Tibial nerve (tissue), 4 donors: ENCODE measurements at regions not wholly inside any gene's neighbourhood (a gene's known extent, or its start where the extent isn't known, plus 50 kb on each side); places are given as distances from the start of the nearest gene placed in this dataset.

Experiments
- DNase-seq, 2 donors: peaks; one replicate each; pipeline ENCODE4 v3.0.0-alpha.2; 2019; ENCODE audit warnings: low spot score in 2 of 2
- H3K27ac ChIP-seq, 4 donors: fragments of 200-600 bp; sonication (generic) in 3 of 4; one replicate each; pipeline ENCODE4 v1.5.1; 2017 to 2019; ENCODE audit warnings: mild to moderate bottlenecking in 1 of 4
- H3K27me3 ChIP-seq, 2 donors: fragments of 200-600 bp; sonication (generic) in 1 of 2; one replicate each; pipeline versions ENCODE4 v1.5.1 to v1.6.0; 2017 to 2019
- H3K36me3 ChIP-seq, 3 donors: fragments of 200-600 bp; sonication (generic); one replicate each; pipeline ENCODE4 v1.5.1; 2018 to 2019
- H3K4me1 ChIP-seq, 4 donors: fragments of 200-600 bp; sonication (generic) in 3 of 4; one replicate each; pipeline ENCODE4 v1.5.1; 2017 to 2019
- H3K4me3 ChIP-seq, 4 donors: fragments of 200-600 bp; sonication (generic) in 3 of 4; one replicate each; pipeline ENCODE4 v1.5.1; 2017 to 2019; ENCODE audit warnings: mild to moderate bottlenecking in 1 of 4, moderate library complexity in 1 of 4
- H3K9me3 ChIP-seq, 4 donors: fragments of 200-600 bp; sonication (generic) in 3 of 4; one replicate each; pipeline ENCODE4 v1.5.1; 2017 to 2019
- CTCF ChIP-seq, 5 experiments: fragments of 200-600 bp in 3 of 5; fragments of 450-650 bp in 2 of 5; sonication (generic) in 3 of 5; IDR thresholded peaks; one replicate each; pipeline ENCODE4 v1.5.1; 2016 to 2019; ENCODE audit warnings: antibody characterized with exemption in 5 of 5, mild to moderate bottlenecking in 3 of 5, moderate library complexity in 2 of 5
- EP300 ChIP-seq, 2 donors: sonication (generic); formaldehyde crosslinking; IDR thresholded peaks; one replicate each; pipeline ENCODE4 v1.6.1; 2017; ENCODE audit warnings: antibody characterized with exemption in 2 of 2, mild to moderate bottlenecking in 1 of 2
- POLR2A ChIP-seq, 2 donors: fragments of 450-650 bp; IDR thresholded peaks; one replicate each; pipeline ENCODE4 v1.6.1; 2017; ENCODE audit warnings: antibody characterized with exemption in 2 of 2, mild to moderate bottlenecking in 2 of 2, moderate library complexity in 2 of 2
- WGBS, 2 donors: methylation state at CpG; one replicate each; pipeline ENCODE4 v1.1.5; 2018; 5-methylcytosine and 5-hydroxymethylcytosine counted together

DNA sequence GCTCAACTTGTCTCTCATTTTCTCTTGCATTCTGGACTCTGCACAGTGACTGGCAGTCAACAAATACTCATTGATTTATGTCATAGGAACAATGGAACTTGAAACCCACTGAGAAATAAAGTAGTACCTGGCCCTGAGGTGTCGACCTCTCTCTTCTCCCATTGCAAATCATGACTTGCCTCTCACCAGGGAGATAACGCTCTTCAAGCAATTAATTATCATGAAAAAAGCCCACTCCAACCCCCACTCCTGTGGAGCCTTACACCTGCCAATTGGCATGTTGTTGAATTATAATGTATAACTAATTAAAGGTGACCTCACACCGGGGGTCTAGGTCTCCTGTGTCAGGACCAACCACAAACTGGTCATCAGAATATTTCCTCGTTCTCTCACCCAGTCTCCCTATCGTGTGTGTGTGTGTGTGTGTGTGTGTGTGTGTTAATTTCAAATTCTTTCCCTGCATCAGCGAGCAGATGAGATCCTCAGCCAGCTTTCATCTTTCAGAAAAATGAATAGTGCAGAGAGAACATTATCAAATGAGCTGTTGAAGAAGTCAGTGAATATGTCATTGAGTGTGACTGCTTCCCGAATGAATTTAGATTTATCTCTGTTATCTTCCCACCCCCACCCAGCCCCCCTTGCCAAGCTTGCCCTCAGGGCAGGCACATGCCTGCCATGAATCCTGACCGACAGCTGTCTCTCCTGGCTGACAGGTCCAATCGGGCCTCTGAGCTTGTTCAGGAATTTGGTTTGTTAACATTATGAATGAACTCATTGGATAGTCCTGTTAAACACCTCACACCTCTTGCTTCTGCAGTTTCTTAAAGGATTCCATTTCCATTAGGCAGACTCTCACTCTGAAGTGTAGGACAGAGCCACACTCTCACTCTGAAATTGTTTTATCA is 357.4 kb downstream of the INSC start:
- no peak for DNase-seq
- H3K9me3 ChIP-seq: no peaks in the 10 kb centered on the region
- H3K27me3 ChIP-seq: no peaks in the 10 kb centered on the region
- H3K36me3 ChIP-seq: no peaks in the 10 kb centered on the region
- 32 to 44% methylated on average over 9 of the region's 9 CpGs for WGBS, 2 donors
- TF ChIP-seq EP300 (IDR thresholded peaks at IDR 0.05): no peak
- no peak for TF ChIP-seq CTCF (IDR thresholded peaks at IDR 0.05)
- TF ChIP-seq POLR2A (IDR thresholded peaks at IDR 0.05): no peak
- H3K4me1 ChIP-seq: no peaks in the 10 kb centered on the region
- H3K4me3 ChIP-seq: no peak overlapping the region
- H3K27ac ChIP-seq: peak overlapping the region in 1 of 4 donors; percentile 22

- Histone ChIP-seq H3K27ac (no peak overlapping the region), H3K9me3 (no peaks in the 10 kb centered on the region), H3K4me1 (no peaks in the 10 kb centered on the region), H3K27me3 (no peaks in the 10 kb centered on the region), H3K4me3 (no peak overlapping the region), H3K36me3 (no peaks in the 10 kb centered on the region)
- TF ChIP-seq CTCF (IDR thresholded peaks at IDR 0.05) (no peak), POLR2A (IDR thresholded peaks at IDR 0.05) (no peak)
- 89 to 95% methylated on average over 8 of the region's 8 CpGs for WGBS, 2 donors
- no peak for DNase-seq
These were observed 359.5 kb downstream of the INSC start for GRCh38 chr11:15473954-15474837.

DNA sequence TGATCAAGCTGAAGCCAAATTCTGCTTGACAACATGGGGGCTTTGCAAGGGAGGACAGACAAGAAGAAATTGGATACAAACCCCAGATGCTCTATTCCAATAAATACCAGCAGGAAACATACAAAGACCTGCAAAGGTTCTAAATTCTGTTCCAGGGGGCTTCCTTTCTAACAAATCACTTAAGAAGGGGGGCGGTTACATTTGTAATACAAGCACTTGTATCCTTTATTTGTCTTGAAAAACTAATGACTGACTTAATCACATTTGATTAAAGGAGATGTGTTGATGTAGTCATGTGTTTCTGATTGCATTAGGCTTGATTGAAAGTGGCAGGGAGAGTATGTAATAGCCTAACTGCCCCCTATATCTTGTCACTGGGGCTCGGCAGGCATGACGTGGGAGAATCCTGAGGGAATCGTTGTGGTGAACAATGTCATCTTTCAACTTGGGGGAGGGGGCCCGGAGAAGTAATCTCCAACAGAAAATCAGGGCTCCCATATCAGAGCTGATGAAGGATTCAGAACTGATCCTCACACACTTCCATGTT is 361.7 kb downstream of the INSC start:
- Histone ChIP-seq H3K27me3 (no peaks in the 10 kb centered on the region), H3K27ac (no peak overlapping the region), H3K9me3 (no peaks in the 10 kb centered on the region), H3K36me3 (no peaks in the 10 kb centered on the region), H3K4me3 (no peak overlapping the region), H3K4me1 (no peaks in the 10 kb centered on the region)
- WGBS, 2 donors: 56 to 60% methylated on average over 5 of the region's 5 CpGs
- TF ChIP-seq CTCF (IDR thresholded peaks at IDR 0.05): no peak
- TF ChIP-seq POLR2A (IDR thresholded peaks at IDR 0.05): no peak
- TF ChIP-seq EP300 (IDR thresholded peaks at IDR 0.05): no peak
- no peak for DNase-seq

DNA sequence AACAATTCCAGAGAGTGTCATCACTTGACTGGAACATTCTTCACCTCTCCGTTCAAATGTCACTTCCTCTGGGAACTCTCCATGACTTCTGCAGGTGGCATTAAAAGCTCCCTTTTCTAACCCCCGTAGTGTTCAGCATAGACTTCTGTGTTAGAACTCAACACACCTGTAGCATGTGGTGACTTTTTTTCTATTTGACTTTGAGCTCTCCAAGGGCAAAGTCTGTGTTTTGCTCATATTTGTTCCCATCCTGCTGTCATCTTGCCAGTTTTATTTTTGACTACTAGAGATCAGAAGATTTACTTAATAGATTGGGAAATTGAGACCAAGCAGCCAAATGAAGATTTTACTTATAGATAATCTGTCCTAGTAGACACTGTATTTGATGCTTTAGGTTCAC is 367.1 kb downstream of the INSC start:
- 60 to 72% methylated on average over 2 of the region's 2 CpGs for WGBS, 2 donors
- H3K36me3 ChIP-seq: no peaks in the 10 kb centered on the region
- TF ChIP-seq CTCF (IDR thresholded peaks at IDR 0.05) (no peak), POLR2A (IDR thresholded peaks at IDR 0.05) (no peak), EP300 (IDR thresholded peaks at IDR 0.05) (no peak)
- no peak for DNase-seq
- H3K4me3 ChIP-seq: no peak overlapping the region
- H3K27ac ChIP-seq: no peak overlapping the region
- no peaks in the 10 kb centered on the region for H3K9me3 ChIP-seq
- no peaks in the 10 kb centered on the region for H3K4me1 ChIP-seq
- H3K27me3 ChIP-seq: no peaks in the 10 kb centered on the region
